Colon (tissue), 2 donors: ENCODE measurements at regions not wholly inside any gene's neighbourhood (a gene's known extent, or its start where the extent isn't known, plus 50 kb on each side); places are given as distances from the start of the nearest gene placed in this dataset.

Experiments used
- FAIRE-seq: peaks from 2 replicates; lab custom pipeline; 2012; peaks lifted over from hg19 to GRCh38; lab: Jason Lieb, UNC
- donor health status: control.
- donor health status: control.

- no peak for FAIRE-seq
Measured at GRCh38 chr15:96064351-96064756, 266.1 kb upstream of the NR2F2 start.

DNA sequence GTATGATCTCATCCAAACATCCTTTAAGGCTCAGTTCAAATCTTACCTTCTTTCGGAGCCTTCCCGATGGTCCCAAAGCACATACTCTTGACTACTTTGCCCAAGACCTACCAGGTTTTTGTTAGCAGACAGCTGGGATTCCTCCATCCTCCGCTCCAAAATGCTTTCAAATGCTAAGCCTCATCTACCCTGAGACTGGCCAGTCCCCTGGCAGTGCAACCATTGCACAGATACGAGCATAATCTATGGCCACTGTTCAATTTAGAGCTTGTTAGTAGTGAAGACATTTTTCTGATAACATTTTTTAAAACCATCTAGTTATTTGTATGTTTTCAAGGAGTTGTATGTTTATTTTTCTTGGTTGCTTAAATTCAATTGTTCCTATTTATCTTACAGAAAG lies 264.4 kb upstream of the NR2F2 start:
- FAIRE-seq: no peak

DNA sequence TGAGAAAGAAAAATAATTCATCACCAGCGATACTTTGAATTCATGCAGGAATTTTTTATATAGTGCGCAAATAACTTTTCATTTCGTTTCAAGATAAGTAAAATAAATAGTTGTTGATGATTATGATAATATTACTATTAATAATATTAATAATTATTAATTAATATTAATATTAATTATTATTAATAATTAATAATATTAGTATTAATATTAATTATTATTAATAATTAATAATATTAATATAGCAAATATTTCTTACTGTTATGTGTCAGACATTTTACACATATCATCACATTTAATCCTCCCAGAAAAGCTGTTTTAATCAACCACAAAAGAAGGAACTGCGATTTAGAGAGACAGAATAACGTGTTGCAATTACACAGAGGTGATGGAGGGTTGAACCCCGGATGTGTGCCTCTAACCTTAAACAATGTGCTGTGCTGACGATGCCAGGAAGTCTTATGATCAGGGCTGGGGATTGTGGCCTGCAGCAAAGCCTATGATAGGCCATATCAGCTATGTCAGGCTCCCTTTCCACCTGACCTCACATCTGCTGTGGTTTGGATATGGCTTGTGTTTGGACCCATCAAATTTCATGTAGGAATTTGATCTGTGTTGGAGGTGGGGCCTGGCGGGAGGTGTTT lies 263.5 kb upstream of the NR2F2 start:
- peak; percentile 85 for FAIRE-seq

- FAIRE-seq: no peak
Measured at GRCh38 chr15:96067677-96068076, 262.8 kb upstream of the NR2F2 start.

GRCh38 chr15:96068897-96069296 lies 261.6 kb upstream of the NR2F2 start:
- no peak for FAIRE-seq

DNA sequence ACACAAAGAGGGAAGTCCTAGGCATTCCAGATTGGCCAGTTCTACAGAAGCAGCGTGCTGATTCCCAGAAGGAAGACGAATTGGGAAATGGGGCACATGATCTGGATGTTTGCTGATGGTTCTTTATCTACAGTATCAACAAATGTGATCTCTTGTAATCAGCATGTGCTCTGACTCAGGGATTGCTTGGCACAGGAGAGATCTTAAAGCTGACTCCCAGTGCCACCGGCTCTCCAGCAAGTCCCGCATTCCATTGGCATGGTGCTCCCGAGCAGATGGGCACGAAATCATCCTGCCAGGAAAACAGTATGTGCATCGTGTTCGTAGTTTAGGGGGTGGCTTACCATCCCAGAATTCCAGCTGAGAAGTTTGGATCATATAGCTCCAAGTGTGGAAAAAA lies 259.9 kb upstream of the NR2F2 start:
- no peak for FAIRE-seq

DNA sequence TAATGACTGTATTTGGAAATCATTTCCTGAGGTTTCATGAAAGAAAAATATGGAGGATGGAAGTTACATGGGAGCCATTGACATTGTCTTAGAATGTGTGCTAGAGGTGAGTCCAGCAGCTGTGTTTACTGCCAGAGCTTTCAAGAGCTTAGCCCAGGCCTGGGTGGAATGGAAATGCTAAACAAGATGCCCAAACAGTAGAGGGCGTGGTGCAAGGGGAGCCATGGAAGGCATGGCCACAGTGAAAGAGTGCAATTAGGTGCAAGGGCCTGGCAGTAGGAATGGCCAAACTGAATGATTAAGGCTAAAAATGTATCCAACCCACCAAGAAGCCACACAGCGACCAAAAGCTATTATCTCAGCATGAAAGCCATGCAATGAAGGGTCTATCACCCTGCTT lies 257.7 kb upstream of the NR2F2 start:
- no peak for FAIRE-seq

DNA sequence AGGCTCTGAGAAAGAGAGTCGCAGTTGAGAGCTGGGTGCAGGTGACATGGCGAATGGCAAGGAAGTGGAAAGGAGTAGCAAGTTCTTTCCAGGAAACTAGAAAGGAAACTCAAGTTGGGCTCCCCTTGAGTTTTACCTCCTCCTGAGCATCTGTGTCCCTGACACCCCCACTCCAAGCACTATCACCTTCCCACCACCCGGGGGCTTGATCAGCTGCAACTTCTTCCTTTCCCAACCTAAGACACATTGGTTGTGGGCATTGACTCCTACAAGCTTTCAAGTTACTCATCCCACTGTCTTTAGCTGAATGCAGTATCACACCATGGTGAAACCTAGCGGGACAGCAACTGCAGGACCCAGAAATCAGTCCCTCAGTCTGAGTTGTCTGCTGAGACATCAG lies 256.6 kb upstream of the NR2F2 start:
- no peak for FAIRE-seq

DNA sequence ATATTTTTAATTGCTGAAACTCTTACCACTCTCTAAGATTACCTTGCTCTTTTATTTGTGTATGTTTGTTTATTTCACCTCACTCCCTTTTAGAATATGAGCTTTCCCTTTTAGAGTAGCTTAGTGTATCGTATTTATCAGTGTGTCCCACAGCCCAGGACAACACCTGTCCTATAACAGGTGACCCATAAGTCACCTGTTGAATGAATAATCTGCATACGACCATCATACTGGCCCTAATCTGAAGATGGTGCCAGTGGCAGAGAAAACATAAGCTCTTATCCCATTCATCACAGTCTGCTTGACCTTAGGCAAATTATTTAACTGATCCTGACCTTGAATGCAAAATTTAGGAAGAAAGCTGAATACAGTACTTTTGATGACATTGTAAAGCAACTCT lies 254.6 kb upstream of the NR2F2 start:
- no peak for FAIRE-seq

DNA sequence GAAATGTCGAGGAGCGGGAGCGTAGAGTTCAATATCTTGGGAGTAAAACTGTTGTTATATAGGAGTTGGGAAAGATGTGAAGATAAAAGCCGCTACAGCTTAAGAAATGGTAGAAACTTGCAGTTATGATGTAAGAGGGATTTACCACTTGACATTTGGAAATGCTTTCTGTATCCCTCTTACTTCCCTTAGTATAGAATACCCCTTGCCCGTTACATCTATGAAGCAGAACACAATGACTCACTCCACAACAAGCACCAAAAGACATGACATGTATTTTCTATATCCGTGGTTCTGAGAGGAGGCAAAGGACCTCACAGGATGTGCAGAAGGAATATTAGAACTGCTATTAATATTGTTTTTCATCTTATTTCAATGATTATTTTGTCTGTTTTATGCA lies 254.2 kb upstream of the NR2F2 start:
- FAIRE-seq: no peak

DNA sequence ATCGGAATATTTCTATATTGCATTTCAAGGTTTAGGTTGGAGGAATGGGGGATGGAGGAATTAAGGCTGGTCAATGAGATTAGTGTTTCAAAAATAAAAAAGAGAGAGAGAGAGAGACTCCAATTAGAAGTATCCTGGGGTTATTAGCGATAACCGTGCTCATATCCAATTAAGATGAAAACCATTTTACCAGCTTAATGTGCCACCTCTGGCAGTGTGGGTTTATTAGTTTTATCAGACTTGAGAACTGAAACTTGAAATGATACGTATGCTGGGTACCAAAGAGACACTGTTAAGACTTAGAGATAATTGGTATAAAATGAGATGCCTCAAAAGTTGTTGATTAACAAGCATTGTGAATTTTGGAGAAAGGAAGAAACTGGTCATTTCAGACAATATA lies 251.5 kb upstream of the NR2F2 start:
- FAIRE-seq: no peak

DNA sequence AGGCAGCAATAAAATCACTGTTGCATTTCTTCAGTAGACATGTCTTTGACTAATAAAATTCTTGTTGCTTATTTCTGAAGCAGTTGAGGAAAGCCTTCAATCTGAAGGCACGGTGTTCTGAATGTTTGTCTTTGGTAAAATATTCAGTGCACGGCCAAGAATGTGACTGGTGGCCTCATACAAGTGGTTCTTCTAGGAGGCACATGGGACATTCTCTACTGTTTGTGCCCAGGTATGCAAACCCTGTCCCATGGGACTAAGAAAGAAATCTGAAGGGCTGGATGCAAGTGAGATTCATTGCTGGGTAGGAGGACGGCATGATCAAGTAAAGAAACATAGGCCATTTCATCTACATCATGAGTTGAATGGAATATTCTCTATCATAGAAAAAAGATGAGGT lies 250.6 kb upstream of the NR2F2 start:
- no peak for FAIRE-seq

DNA sequence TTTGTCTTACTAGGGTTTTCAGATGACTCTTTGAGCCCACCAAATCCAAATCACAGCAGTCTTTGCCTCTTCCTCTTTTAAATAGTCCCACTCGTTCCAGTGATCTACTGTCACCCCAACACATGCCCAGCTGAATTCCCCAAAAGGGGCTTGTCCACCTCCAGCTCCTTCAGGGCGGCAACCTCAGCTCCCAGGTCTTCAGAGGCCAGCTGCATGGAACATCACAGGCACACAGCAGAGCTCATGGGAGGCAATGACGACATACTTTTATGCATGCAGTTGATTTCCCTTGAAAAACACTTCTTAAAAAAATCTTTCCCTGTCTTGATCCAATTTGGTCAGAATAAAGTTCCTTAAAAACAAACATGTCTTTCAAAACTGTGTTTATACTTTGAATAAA lies 244.3 kb upstream of the NR2F2 start:
- no peak for FAIRE-seq

- no peak for FAIRE-seq
Measured at GRCh38 chr15:96087180-96087884, 243.2 kb upstream of the NR2F2 start.

GRCh38 chr15:96088650-96089049 lies 241.8 kb upstream of the NR2F2 start:
- no peak for FAIRE-seq

GRCh38 chr15:96089405-96090058 lies 241.0 kb upstream of the NR2F2 start:
- FAIRE-seq: no peak

DNA sequence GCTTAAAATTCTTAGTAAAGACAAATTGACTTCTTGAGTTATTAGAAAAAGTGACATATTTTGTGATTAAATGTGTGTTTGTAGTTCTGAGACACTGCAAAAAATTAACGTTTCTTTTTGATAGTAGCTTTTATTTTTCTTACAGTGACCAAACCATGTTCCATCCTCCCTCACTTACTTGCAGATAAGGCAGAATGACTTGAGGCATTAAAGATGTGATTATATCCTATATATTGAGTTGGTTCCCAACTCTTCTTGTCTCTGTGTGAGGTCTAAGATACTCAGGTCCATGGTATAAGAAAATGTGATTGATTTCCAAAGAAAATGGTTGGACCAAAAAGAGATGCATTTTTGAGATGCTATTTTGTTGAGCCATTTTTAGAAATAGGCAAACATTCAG lies 238.3 kb upstream of the NR2F2 start:
- FAIRE-seq: no peak

GRCh38 chr15:96093063-96093462 lies 237.4 kb upstream of the NR2F2 start:
- FAIRE-seq: no peak

DNA sequence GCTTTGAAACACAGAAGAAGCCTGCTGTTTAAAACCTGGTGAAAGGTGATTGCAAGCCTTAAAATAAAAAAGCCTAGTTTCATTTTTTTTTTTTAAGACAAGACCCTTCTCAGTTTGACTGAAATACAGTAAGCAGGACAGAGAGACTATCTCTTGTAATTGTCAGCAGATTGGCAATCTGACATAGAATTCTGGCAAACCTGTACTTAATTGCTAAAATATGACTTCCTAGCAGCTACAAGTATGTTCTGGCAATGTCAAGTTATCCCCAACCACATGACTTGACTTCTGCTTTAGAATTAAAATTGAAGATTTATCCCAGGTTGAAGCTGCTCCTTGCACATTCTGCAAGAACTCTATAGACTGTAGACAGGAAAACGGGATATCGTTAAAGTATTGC lies 232.8 kb upstream of the NR2F2 start:
- no peak for FAIRE-seq

DNA sequence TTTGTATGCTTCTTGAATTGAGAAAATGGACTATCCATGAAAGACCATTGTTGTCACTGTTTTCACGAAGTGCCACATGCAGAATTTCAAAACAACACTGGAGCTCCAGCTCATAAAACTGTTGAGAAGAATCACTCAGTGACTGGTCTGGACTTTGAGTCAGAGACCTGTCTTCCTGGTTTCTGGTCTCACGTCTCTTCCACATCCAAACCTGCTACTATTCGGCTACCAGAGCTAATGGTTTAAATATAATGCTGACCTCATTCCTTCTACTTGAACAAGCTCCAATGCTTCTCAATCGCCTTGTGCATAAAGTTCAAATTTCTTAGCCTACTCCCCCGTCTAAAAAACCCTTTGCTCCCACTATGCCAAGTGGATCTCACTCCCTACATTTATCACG lies 227.9 kb upstream of the NR2F2 start:
- FAIRE-seq: no peak

GRCh38 chr15:96106181-96106580 lies 224.3 kb upstream of the NR2F2 start:
- FAIRE-seq: no peak

DNA sequence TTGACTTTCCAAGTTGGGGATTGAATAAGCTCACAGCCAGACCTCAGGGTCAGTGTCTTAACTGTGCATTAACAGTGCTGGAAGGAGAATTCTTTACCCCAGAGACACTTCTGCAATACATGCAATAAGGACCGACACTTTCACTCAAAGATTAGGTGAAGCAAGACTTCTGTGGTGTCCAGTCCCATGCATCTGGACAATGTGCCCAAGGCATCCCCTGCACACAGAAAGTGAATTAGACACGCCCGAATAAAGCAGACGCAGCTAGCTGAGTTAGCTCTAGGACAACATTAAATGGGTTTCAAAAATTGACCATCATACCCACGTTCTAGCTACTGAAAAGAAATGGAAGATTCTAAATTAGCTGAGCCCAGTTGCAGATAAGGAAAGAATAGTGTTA lies 223.9 kb upstream of the NR2F2 start:
- FAIRE-seq: no peak

- FAIRE-seq: no peak
Measured at GRCh38 chr15:96107916-96108315, 222.6 kb upstream of the NR2F2 start.

DNA sequence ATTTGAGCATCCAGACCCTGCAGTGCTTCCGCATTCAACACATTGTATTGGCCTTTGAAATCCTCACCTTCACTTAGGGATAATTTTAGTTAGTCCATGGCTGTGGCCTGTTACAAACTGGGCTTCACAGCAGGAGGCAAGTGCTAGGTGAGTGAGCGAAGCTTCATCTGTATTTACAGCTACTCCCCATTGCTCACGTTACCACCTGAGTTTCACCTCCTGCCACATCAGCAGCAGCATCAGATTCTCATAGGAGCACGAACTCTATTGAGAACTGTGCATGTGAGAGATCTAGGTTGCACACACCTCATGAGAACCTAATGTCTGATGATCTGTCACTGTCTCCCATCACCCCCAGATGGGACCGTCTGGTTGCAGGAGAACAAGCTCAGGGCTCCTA lies 222.1 kb upstream of the NR2F2 start:
- FAIRE-seq: no peak
